Keratinocyte (primary cell): ENCODE measurements at regions not wholly inside any gene's neighbourhood (a gene's known extent, or its start where the extent isn't known, plus 50 kb on each side); places are given as distances from the start of the nearest gene placed in this dataset.

Experiments
- DNase-seq: peaks from one replicate; pipeline ENCODE4 v3.0.0-alpha.2; 2011; ENCODE audit warnings: low read depth, missing footprints, low spot score
- FAIRE-seq: peaks from 2 replicates; lab custom pipeline; 2011; peaks lifted over from hg19 to GRCh38; lab: Jason Lieb, UNC
- H2AFZ ChIP-seq: 2 replicates; pipeline ENCODE4 v1.6.0; 2012; ENCODE audit warnings: low read length, control low read depth, inconsistent platforms; ENCODE audit not compliant: control insufficient read depth
- H3K27ac ChIP-seq: 2 replicates; pipeline ENCODE4 v1.5.1; 2011; ENCODE audit warnings: low read length; ENCODE audit not compliant: control insufficient read depth, insufficient read depth
- H3K27me3 ChIP-seq: 3 replicates; pipeline ENCODE4 v1.6.0; 2011; ENCODE audit warnings: low read length; ENCODE audit not compliant: control insufficient read depth, insufficient read depth; ENCODE audit errors: extremely low read depth
- H3K36me3 ChIP-seq, 2 experiments: 2 replicates in 1 of 2; 3 replicates in 1 of 2; pipeline ENCODE4 v1.5.1; 2011; ENCODE audit warnings: low read length in 2 of 2, mild to moderate bottlenecking in 1 of 2; ENCODE audit not compliant: control insufficient read depth in 2 of 2, insufficient read depth in 2 of 2; ENCODE audit errors: extremely low read depth in 1 of 2
- H3K4me1 ChIP-seq: 3 replicates; pipeline ENCODE4 v1.5.1; 2011; ENCODE audit warnings: low read length; ENCODE audit not compliant: control insufficient read depth, insufficient read depth; ENCODE audit errors: extremely low read depth
- H3K4me2 ChIP-seq: 3 replicates; pipeline ENCODE4 v1.6.0; 2011; ENCODE audit warnings: low read depth, low read length; ENCODE audit not compliant: control insufficient read depth, insufficient read depth; ENCODE audit errors: extremely low read depth
- H3K4me3 ChIP-seq, 3 experiments: fragments of 200-600 bp in 1 of 3; sonication (generic) in 1 of 3; 2 replicates in 2 of 3; 3 replicates in 1 of 3; pipeline ENCODE4 v1.5.1; 2011 to 2016; ENCODE audit warnings: low read length in 3 of 3, mild to moderate bottlenecking in 3 of 3, control low read depth in 2 of 3, inconsistent platforms in 1 of 3, low read depth in 1 of 3, mixed read lengths in 1 of 3, mixed run types in 1 of 3, moderate library complexity in 1 of 3; ENCODE audit not compliant: control insufficient read depth in 2 of 3, insufficient read depth in 2 of 3; ENCODE audit errors: extremely low read depth in 1 of 3
- H3K79me2 ChIP-seq: 2 replicates; pipeline ENCODE4 v1.6.0; 2012; ENCODE audit warnings: low read length; ENCODE audit not compliant: control insufficient read depth, insufficient read depth
- H3K9ac ChIP-seq: 3 replicates; pipeline ENCODE4 v1.6.0; 2011; ENCODE audit warnings: low read length; ENCODE audit not compliant: control insufficient read depth, insufficient read depth; ENCODE audit errors: extremely low read depth
- H3K9me1 ChIP-seq: 3 replicates; pipeline ENCODE4 v1.6.0; 2011; ENCODE audit warnings: low read length; ENCODE audit not compliant: control insufficient read depth, insufficient read depth; ENCODE audit errors: extremely low read depth
- H3K9me3 ChIP-seq: 2 replicates; pipeline ENCODE4 v1.5.1; 2012; ENCODE audit warnings: low read depth, low read length; ENCODE audit not compliant: control insufficient read depth
- H4K20me1 ChIP-seq: 3 replicates; pipeline ENCODE4 v1.6.0; 2011; ENCODE audit warnings: low read length; ENCODE audit not compliant: control insufficient read depth, insufficient read depth; ENCODE audit errors: extremely low read depth
- EZH2 ChIP-seq: IDR thresholded peaks from one replicate; pipeline ENCODE4 v1.6.1; 2012; ENCODE audit warnings: inconsistent platforms, mild to moderate bottlenecking, low read length, moderate library complexity
- dilution Hi-C: fragments of 300-500 bp; cut with MboI; formaldehyde crosslinking; loops from one replicate; pipeline ENCODE4 v1.7.0; 2020; ENCODE audit warnings: low sequenced_read_pairs; ENCODE audit not compliant: extremely low pct_ligation_motif_present
- TF ChIP-seq, protein P1 (sequence below), 3 experiments: IDR thresholded peaks in 1 of 3; conservative IDR thresholded peaks in 1 of 3; optimal IDR thresholded peaks in 1 of 3; 2 replicates in 2 of 3; 3 replicates in 1 of 3; pipeline versions ENCODE3 to v1.5.1; 2011; ENCODE audit warnings: low read length in 3 of 3, mild to moderate bottlenecking in 3 of 3, moderate library complexity in 2 of 3, control low read depth in 1 of 3, inconsistent platforms in 1 of 3; ENCODE audit not compliant: insufficient read depth in 2 of 3; ENCODE audit errors: extremely low read depth in 1 of 3

DNA sequence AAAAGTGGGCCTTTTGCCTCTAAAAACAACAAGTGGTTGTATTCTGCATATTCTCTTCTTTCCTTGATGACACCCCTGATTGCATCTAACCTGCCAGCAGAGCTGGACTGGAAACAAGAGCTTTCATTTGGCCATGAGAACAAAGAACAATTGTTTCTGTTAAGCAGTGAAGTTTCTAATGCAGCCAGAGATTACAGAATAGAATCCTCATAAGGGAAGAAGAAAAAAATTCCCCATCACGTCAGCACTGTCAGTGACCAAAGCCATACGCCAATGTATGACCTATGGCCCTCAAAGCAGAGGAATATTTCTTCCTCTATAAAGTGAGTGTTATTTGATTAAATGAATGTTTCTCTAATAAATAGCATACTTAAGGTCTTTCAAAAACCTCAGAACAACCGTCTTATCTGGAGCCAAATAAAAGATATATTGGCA is 529.1 kb upstream of the INTU start:
- Histone ChIP-seq H3K36me3 (no peaks in the 10 kb centered on the region), H4K20me1 (no peaks in the 10 kb centered on the region), H3K4me3 (no peak overlapping the region), H3K79me2 (no peaks in the 10 kb centered on the region), H3K4me1 (no peaks in the 10 kb centered on the region), H3K9me3 (no peaks in the 10 kb centered on the region), H3K4me2 (no peak overlapping the region), H3K27ac (no peak overlapping the region), H3K27me3 (no peaks in the 10 kb centered on the region), H3K9me1 (no peaks in the 10 kb centered on the region), H2AFZ (no peak overlapping the region), H3K9ac (no peak overlapping the region)
- dilution Hi-C loops, result no loop called here
- DNase-seq (no peak), FAIRE-seq (no peak)
- no peak for TF ChIP-seq EZH2
- TF ChIP-seq, protein P1, sequence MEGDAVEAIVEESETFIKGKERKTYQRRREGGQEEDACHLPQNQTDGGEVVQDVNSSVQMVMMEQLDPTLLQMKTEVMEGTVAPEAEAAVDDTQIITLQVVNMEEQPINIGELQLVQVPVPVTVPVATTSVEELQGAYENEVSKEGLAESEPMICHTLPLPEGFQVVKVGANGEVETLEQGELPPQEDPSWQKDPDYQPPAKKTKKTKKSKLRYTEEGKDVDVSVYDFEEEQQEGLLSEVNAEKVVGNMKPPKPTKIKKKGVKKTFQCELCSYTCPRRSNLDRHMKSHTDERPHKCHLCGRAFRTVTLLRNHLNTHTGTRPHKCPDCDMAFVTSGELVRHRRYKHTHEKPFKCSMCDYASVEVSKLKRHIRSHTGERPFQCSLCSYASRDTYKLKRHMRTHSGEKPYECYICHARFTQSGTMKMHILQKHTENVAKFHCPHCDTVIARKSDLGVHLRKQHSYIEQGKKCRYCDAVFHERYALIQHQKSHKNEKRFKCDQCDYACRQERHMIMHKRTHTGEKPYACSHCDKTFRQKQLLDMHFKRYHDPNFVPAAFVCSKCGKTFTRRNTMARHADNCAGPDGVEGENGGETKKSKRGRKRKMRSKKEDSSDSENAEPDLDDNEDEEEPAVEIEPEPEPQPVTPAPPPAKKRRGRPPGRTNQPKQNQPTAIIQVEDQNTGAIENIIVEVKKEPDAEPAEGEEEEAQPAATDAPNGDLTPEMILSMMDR (optimal IDR thresholded peaks at IDR 0.05 in 1 of 3, IDR thresholded peaks at IDR 0.05 in 1 of 3, conservative IDR thresholded peaks at IDR 0.05 in 1 of 3; ENCODE audit: extremely low read depth in 1 of 3, insufficient read depth in 2 of 3, low read length in 3 of 3), result no peak

DNA sequence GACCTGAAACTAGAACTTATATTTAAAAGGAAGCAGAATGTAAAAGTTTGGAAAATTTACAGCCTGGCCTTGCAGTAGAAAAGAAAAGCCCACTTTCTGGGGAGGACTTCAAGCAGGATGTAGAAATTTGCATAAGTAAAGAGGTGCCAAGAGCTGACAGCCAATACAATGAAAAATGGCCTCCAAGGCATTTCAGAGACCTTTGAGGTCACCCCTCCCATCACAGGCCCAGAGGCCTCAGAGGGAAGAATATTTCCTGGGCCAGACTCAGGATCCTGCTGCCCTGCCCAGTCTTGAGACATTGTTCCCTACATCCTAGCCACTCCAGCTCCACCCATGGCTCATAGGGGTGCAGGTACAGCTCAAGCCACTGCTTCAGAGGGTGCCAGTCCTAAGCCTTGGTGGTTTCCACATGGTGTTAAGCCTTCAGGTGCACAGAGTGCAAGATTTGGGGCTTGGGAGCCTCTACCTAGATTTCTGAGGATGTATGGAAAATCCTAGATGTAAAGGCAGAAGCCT is 518.9 kb upstream of the INTU start:
- Histone ChIP-seq H3K9me1 (no peaks in the 10 kb centered on the region), H3K9ac (no peak overlapping the region), H3K4me1 (no peaks in the 10 kb centered on the region), H3K27ac (no peak overlapping the region), H3K36me3 (no peaks in the 10 kb centered on the region), H3K27me3 (no peaks in the 10 kb centered on the region), H3K4me3 (no peak overlapping the region), H3K9me3 (no peaks in the 10 kb centered on the region), H3K4me2 (no peak overlapping the region), H2AFZ (no peak overlapping the region), H4K20me1 (no peaks in the 10 kb centered on the region), H3K79me2 (no peaks in the 10 kb centered on the region)
- TF ChIP-seq, protein P1 (optimal IDR thresholded peaks at IDR 0.05 in 1 of 3, IDR thresholded peaks at IDR 0.05 in 1 of 3, conservative IDR thresholded peaks at IDR 0.05 in 1 of 3; ENCODE audit: extremely low read depth in 1 of 3, insufficient read depth in 2 of 3, low read length in 3 of 3), result no peak
- no peak for TF ChIP-seq EZH2
- dilution Hi-C loops, result no loop called here
- FAIRE-seq (no peak), DNase-seq (no peak)
